Fibroblast of pulmonary artery (primary cell): ENCODE measurements at regions not wholly inside any gene's neighbourhood (a gene's known extent, or its start where the extent isn't known, plus 50 kb on each side); places are given as distances from the start of the nearest gene placed in this dataset.

Source experiments
- DNase-seq: peaks from one replicate; pipeline ENCODE4 v3.0.0-alpha.2; 2010; ENCODE audit warnings: low read depth
- H3K4me3 ChIP-seq: replicated peaks from 2 replicates; pipeline ENCODE4 v1.5.1; 2011; ENCODE audit warnings: low read depth, mild to moderate bottlenecking, control low read depth, low read length, moderate library complexity
- TF ChIP-seq, protein P1 (sequence below): IDR thresholded peaks from 2 replicates; pipeline ENCODE4 v1.5.1; 2011; ENCODE audit warnings: mild to moderate bottlenecking, control low read depth, low read length, inconsistent platforms; ENCODE audit errors: missing control alignments

DNA sequence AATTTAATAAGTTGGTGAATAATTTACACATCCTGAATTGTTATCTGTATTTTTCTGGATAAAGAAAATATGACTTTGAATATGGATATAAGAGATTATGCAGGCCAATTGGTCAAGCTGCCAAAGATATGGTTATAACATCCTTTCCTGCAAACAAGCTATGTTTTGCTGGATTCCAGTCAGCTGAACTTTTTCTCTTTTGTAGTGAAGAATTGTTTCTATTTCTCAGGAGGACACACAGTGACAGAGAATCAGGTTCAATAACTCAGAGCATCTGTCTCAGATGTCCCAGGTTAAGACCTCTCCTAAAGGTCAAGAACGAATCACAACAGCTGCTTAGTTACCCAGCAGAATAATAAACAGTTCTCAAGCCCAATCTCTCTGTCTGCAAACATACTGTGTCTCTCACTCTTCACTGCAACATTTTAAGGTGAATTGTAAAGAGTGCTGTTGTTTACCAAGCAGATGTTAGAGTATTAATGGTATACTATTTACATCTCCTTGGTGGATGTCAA, 189.5 kb upstream of the ANKRD50 start:
- TF ChIP-seq, protein P1, sequence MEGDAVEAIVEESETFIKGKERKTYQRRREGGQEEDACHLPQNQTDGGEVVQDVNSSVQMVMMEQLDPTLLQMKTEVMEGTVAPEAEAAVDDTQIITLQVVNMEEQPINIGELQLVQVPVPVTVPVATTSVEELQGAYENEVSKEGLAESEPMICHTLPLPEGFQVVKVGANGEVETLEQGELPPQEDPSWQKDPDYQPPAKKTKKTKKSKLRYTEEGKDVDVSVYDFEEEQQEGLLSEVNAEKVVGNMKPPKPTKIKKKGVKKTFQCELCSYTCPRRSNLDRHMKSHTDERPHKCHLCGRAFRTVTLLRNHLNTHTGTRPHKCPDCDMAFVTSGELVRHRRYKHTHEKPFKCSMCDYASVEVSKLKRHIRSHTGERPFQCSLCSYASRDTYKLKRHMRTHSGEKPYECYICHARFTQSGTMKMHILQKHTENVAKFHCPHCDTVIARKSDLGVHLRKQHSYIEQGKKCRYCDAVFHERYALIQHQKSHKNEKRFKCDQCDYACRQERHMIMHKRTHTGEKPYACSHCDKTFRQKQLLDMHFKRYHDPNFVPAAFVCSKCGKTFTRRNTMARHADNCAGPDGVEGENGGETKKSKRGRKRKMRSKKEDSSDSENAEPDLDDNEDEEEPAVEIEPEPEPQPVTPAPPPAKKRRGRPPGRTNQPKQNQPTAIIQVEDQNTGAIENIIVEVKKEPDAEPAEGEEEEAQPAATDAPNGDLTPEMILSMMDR = no peak
- DNase-seq = no peak
- no peak overlapping the region for H3K4me3 ChIP-seq

DNA sequence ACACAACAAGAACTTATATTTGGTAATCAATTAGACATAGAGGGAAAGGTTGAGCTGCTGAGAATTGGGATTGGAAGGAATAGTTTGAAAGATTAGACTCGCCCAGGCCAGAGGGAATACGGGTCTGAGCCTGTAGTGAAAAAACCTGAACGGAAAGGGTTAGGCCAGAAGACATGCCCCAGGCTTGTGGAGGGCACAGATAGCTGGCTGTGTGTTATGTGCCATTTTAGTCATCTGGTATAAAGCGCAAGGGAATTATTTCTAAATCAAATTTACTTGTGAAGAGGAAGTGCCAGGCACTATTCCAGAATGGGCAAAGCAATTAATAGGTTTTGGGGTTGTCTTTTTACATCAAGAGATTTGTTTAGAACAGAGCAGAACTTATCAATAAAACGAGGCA, 187.5 kb upstream of the ANKRD50 start:
- no peak for DNase-seq
- TF ChIP-seq, protein P1 = no peak
- H3K4me3 ChIP-seq = no peak overlapping the region

DNA sequence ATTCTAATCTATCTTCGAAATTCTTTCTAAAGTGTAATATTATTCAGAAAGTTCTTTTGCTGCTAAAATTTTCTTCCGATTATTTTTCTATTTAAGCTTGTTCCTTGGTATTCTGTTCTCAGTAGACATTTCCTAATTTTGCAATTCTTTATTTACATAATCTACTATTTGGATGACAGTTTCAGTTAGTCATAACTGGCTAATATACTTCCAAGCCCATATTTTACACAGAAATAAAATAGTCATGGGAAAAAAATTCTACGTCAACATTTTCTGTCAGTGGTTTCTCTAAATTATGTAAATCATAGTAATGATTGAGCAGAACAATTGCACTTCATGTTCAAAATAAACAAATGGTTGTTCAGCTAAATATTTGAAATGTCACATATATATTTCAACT, 178.0 kb upstream of the ANKRD50 start:
- DNase-seq = peak; percentile 43
- H3K4me3 ChIP-seq = no peak overlapping the region
- TF ChIP-seq, protein P1 = no peak

DNA sequence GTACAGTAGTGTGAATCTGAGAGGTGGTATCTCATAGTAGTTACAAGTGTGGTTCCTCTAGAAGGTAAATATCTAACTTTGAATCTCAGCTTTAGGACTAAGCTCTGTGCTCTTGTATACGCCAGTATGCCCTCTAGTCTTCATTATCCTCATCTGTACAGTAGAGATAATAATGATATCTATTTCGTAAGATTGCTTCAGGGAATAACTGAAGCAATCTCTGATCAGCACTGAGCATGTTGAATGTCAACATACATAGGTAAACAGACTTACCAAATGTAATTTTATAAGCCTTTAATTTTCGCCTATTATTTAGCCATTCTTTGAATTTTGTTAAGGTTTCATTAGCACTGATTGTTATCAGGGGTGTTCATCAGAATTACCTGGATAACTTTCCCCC, 175.2 kb upstream of the ANKRD50 start:
- TF ChIP-seq, protein P1 = no peak
- DNase-seq = no peak
- no peak overlapping the region for H3K4me3 ChIP-seq

DNA sequence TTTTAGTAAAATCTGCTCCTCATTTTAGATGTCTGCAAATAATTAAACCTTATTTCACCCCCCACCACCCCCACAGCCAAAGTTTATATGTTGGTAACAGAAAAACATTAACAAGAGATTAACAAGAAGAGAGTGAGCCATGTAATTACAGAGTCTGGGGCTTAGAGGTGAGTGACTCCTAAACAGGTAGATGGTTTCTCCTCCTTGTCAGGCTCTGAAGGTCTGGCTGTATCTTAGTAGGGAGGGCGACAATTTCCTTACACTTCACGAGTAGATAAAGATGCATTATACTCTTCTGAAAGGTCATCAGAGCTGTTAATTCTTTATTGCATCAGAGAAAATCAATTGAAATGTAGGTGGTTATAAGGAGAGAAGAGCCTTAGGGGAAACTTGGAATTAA, 171.8 kb upstream of the ANKRD50 start:
- no peak for DNase-seq
- no peak overlapping the region for H3K4me3 ChIP-seq
- TF ChIP-seq, protein P1 = no peak

DNA sequence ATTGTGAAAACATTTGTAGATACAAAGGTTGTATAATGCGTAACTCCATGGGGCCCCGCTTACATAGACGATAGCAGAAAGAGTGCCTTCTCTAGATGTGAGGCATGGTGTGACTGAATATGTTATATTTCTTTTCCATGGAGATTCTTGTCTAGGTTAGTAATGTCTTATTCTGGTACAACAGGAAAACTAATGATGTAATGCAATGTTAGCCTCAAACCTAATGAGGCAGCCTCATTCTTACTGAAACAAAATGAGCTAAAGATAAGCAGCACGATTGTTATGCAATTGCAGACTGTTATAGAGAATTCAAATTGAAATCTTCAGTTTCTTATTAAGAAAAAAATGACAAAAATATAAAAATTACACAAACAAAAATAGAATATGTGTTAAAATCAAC, 171.1 kb upstream of the ANKRD50 start:
- TF ChIP-seq, protein P1 = no peak
- DNase-seq = peak; percentile 84
- H3K4me3 ChIP-seq = no peak overlapping the region

DNA sequence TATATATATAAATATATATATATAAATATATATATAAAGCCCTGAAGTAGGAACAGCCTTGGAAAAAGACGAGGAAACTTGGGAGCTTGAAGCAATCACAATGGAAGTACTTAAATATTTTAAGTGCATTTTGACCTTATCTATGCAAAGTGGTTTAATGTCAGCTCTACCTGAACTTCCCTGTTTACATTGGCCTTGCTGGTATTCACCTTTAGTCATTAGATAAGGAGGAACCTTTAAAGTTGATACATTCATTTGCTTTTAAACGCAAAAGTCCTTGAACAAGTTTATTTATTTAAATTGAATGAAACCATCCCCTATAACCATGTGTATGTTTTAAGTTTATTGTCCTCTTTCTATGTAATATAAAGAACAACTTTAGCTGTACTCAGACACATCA, 166.7 kb upstream of the ANKRD50 start:
- no peak for DNase-seq
- H3K4me3 ChIP-seq = no peak overlapping the region
- TF ChIP-seq, protein P1 = no peak
